Neuronal stem cell (in vitro differentiated cells): ENCODE measurements at regions not wholly inside any gene's neighbourhood (a gene's known extent, or its start where the extent isn't known, plus 50 kb on each side); places are given as distances from the start of the nearest gene placed in this dataset.

Experiments used
- DNase-seq: peaks from one replicate; pipeline ENCODE4 v3.0.0-alpha.2; 2013; ENCODE audit warnings: low spot score
- H2AFZ ChIP-seq: one replicate; pipeline ENCODE4 v1.6.1; 2013; ENCODE audit warnings: mild to moderate bottlenecking, low read length, inconsistent platforms
- H2AK5ac ChIP-seq: 2 replicates; pipeline ENCODE4 v1.6.1; 2013; ENCODE audit warnings: low read depth, mild to moderate bottlenecking, inconsistent platforms, low read length, moderate library complexity, mixed read lengths
- H2BK120ac ChIP-seq: 2 replicates; pipeline ENCODE4 v1.6.1; 2013; ENCODE audit warnings: low read depth, mild to moderate bottlenecking, inconsistent platforms, low read length, moderate library complexity, mixed read lengths
- H2BK12ac ChIP-seq: one replicate; pipeline ENCODE4 v1.6.1; 2013; ENCODE audit warnings: low read length, inconsistent platforms
- H2BK15ac ChIP-seq: 2 replicates; pipeline ENCODE4 v1.6.1; 2013; ENCODE audit warnings: mild to moderate bottlenecking, low read length, inconsistent platforms, mixed read lengths
- H2BK5ac ChIP-seq: one replicate; pipeline ENCODE4 v1.6.1; 2013; ENCODE audit warnings: inconsistent platforms, mild to moderate bottlenecking, low read length, moderate library complexity
- H3K14ac ChIP-seq: one replicate; pipeline ENCODE4 v1.6.1; 2013; ENCODE audit warnings: low read length, inconsistent platforms
- H3K18ac ChIP-seq: 2 replicates; pipeline ENCODE4 v1.6.1; 2013; ENCODE audit warnings: low read length, inconsistent platforms
- H3K23ac ChIP-seq: 2 replicates; pipeline ENCODE4 v1.6.1; 2013; ENCODE audit warnings: low read depth, mild to moderate bottlenecking, mixed read lengths, low read length, inconsistent platforms; ENCODE audit not compliant: poor library complexity
- H3K27ac ChIP-seq: replicated peaks from 3 replicates; pipeline ENCODE4 v1.5.1; 2013; ENCODE audit warnings: low read length, inconsistent platforms
- H3K27me3 ChIP-seq, 3 experiments: 2 replicates each; pipeline ENCODE4 v1.6.1; 2013; ENCODE audit warnings: low read length in 3 of 3, mild to moderate bottlenecking in 2 of 3, inconsistent platforms in 1 of 3, low read depth in 1 of 3, mixed read lengths in 1 of 3, moderate library complexity in 1 of 3; ENCODE audit not compliant: control insufficient read depth in 3 of 3, insufficient read depth in 3 of 3
- H3K36me3 ChIP-seq, 2 donors: replicated peaks in 1 of 2; 2 replicates each; pipeline ENCODE4 v1.6.1; 2013; ENCODE audit warnings: low read length in 2 of 2; ENCODE audit not compliant: control insufficient read depth in 2 of 2, insufficient read depth in 2 of 2
- H3K4ac ChIP-seq: 2 replicates; pipeline ENCODE4 v1.6.1; 2013; ENCODE audit warnings: inconsistent platforms, mild to moderate bottlenecking, low read length, moderate library complexity
- H3K4me1 ChIP-seq, 2 donors: 1 replicate in 1 of 2; 2 replicates in 1 of 2; pipeline ENCODE4 v1.6.1; 2013; ENCODE audit warnings: low read length in 2 of 2, low read depth in 1 of 2; ENCODE audit not compliant: control insufficient read depth in 2 of 2, insufficient read depth in 1 of 2
- H3K4me2 ChIP-seq: one replicate; pipeline ENCODE4 v1.6.1; 2013; ENCODE audit warnings: mild to moderate bottlenecking, low read length, inconsistent platforms; ENCODE audit not compliant: insufficient read depth, poor library complexity, severe bottlenecking
- H3K4me3 ChIP-seq, 2 donors: 2 replicates each; pipeline ENCODE4 v1.5.1; 2013; ENCODE audit warnings: low read length in 2 of 2, mild to moderate bottlenecking in 2 of 2, inconsistent platforms in 1 of 2, moderate library complexity in 1 of 2
- H3K79me1 ChIP-seq: one replicate; pipeline ENCODE4 v1.6.1; 2013; ENCODE audit warnings: low read depth, mild to moderate bottlenecking, inconsistent platforms, low read length, moderate library complexity
- H3K9ac ChIP-seq: one replicate; pipeline ENCODE4 v1.6.1; 2013; ENCODE audit warnings: mild to moderate bottlenecking, low read depth, low read length, inconsistent platforms; ENCODE audit not compliant: poor library complexity
- H3K9me3 ChIP-seq, 2 donors: replicated peaks in 1 of 2; 2 replicates each; pipeline versions ENCODE3 to v1.6.1; 2013; ENCODE audit warnings: low read length in 2 of 2, mild to moderate bottlenecking in 2 of 2, inconsistent platforms in 1 of 2, low read depth in 1 of 2, mixed read lengths in 1 of 2, moderate library complexity in 1 of 2; ENCODE audit not compliant: control insufficient read depth in 2 of 2, insufficient read depth in 1 of 2
- H4K8ac ChIP-seq: one replicate; pipeline ENCODE4 v1.6.1; 2013; ENCODE audit warnings: low read depth, mild to moderate bottlenecking, inconsistent platforms, low read length, moderate library complexity
- H4K91ac ChIP-seq: one replicate; pipeline ENCODE4 v1.6.1; 2013; ENCODE audit warnings: low read length, low read depth, mild to moderate bottlenecking, inconsistent platforms; ENCODE audit not compliant: poor library complexity
- WGBS, 2 donors: extraction: QIAGEN DNeasy Blood & Tissue Kit; methylation state at CpG; one replicate each; pipeline ENCODE4 v1.1.7; 2013; ENCODE audit warnings: missing lambda C conversion rate in 2 of 2, mixed read lengths in 1 of 2; ENCODE audit not compliant: insufficient read length in 2 of 2, insufficient replicate concordance in 1 of 2; ENCODE audit errors: extremely low coverage in 2 of 2; 5-methylcytosine and 5-hydroxymethylcytosine counted together

GRCh38 chr2:193668557-193669323 lies 1474.0 kb upstream of the TMEFF2 start:
- Histone ChIP-seq H2AFZ (no peak overlapping the region), H4K8ac (no peak overlapping the region), H3K36me3 (no peaks in the 10 kb centered on the region), H3K27me3 (no peaks in the 10 kb centered on the region), H3K4me3 (no peak overlapping the region), H2BK120ac (no peak overlapping the region), H3K27ac (no peak overlapping the region), H2AK5ac (no peak overlapping the region), H4K91ac (no peak overlapping the region), H3K79me1 (no peaks in the 10 kb centered on the region), H3K4me1 (no peaks in the 10 kb centered on the region), H2BK5ac (no peak overlapping the region), H3K18ac (no peak overlapping the region), H3K9ac (no peak overlapping the region), H2BK12ac (no peak overlapping the region), H3K23ac (no peak overlapping the region), H2BK15ac (no peak overlapping the region), H3K14ac (no peak overlapping the region), H3K9me3 (no peaks in the 10 kb centered on the region), H3K4me2 (no peak overlapping the region), H3K4ac (no peak overlapping the region)
- DNase-seq: no peak
- WGBS, 2 donors: no CpG with 5 or more reads among the region's 4 CpGs

DNA sequence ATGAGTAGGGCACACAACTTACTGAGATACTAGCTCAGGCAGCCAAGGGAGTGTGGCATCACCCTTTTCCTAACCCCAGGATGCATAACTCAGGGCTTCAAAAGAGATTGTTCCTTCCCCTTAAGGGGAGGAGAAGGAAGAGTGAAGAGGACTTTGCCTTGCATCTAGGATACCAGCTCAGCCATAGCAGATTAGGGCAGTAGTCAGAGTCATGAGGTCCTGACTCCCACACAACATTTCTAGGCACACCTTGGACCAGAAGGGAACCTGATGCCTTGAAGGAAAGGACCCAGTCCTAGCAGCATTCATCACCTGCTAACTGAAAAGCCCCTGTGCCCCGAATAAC lies 1433.2 kb upstream of the TMEFF2 start:
- H2BK12ac ChIP-seq: no peak overlapping the region
- H3K4ac ChIP-seq: no peak overlapping the region
- H2AFZ ChIP-seq: no peak overlapping the region
- H2BK120ac ChIP-seq: no peak overlapping the region
- no peak overlapping the region for H2BK15ac ChIP-seq
- no peaks in the 10 kb centered on the region for H3K36me3 ChIP-seq
- no peak overlapping the region for H3K27ac ChIP-seq
- no peak overlapping the region for H3K9ac ChIP-seq
- H3K18ac ChIP-seq: no peak overlapping the region
- no peaks in the 10 kb centered on the region for H3K4me1 ChIP-seq
- H2BK5ac ChIP-seq: no peak overlapping the region
- WGBS, 2 donors: no CpG with 5 or more reads among the region's 1 CpG
- H2AK5ac ChIP-seq: no peak overlapping the region
- H3K4me2 ChIP-seq: no peak overlapping the region
- no peak for DNase-seq
- H3K79me1 ChIP-seq: no peaks in the 10 kb centered on the region
- no peaks in the 10 kb centered on the region for H3K9me3 ChIP-seq
- H3K4me3 ChIP-seq: no peak overlapping the region
- no peak overlapping the region for H4K8ac ChIP-seq
- H3K14ac ChIP-seq: no peak overlapping the region
- H3K27me3 ChIP-seq: no peaks in the 10 kb centered on the region
- H3K23ac ChIP-seq: no peak overlapping the region
- H4K91ac ChIP-seq: no peak overlapping the region

DNA sequence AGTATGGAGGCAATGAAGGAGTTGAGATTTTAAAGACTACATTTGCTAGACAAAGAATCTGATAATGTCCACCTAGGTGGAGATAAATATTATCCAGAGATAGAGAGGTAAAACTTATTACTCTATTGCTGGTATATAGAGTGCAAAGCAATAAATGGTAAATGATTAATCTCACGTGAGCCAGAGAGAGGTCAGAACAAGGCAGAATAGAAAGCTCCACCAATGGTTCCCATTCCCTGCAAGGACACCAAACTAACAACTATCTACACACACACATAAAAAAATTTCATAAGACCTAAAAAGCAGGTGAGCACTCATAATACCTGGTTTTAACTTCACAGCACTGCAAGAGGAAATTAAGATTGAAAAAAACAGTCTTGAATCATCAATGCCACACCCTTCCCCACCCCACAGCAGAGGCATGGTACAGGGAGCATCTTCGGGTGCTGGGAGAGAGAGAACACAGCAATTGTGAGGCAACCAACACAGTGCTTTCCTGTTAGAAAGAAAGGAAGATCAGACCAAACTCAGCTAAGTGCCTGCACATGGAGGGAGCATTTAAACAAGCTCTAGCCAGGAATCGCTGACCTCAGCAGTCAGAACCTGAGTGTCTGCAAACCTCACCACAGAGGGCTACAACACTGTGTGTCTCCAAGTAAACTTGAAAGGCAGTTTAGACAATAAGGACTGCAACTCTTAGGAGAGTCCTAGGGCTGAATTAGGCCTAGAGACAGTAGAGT lies 1432.6 kb upstream of the TMEFF2 start:
- Histone ChIP-seq H3K27me3 (no peaks in the 10 kb centered on the region), H3K23ac (no peak overlapping the region), H2BK12ac (no peak overlapping the region), H3K14ac (no peak overlapping the region), H3K27ac (no peak overlapping the region), H2AK5ac (no peak overlapping the region), H3K79me1 (no peaks in the 10 kb centered on the region), H3K4me3 (no peak overlapping the region), H2BK120ac (no peak overlapping the region), H2AFZ (no peak overlapping the region), H4K8ac (no peak overlapping the region), H3K4ac (no peak overlapping the region), H3K4me1 (no peaks in the 10 kb centered on the region), H4K91ac (no peak overlapping the region), H2BK15ac (no peak overlapping the region), H3K4me2 (no peak overlapping the region), H3K18ac (no peak overlapping the region), H3K9me3 (no peaks in the 10 kb centered on the region), H3K36me3 (no peaks in the 10 kb centered on the region), H3K9ac (no peak overlapping the region), H2BK5ac (no peak overlapping the region)
- no peak for DNase-seq
- WGBS, 2 donors: no CpG with 5 or more reads among the region's 3 CpGs

GRCh38 chr2:193608451-193608850 lies 1413.7 kb upstream of the TMEFF2 start:
- H2AK5ac ChIP-seq: no peak overlapping the region
- no peaks in the 10 kb centered on the region for H3K9me3 ChIP-seq
- H2AFZ ChIP-seq: no peak overlapping the region
- H4K8ac ChIP-seq: no peak overlapping the region
- H4K91ac ChIP-seq: no peak overlapping the region
- H2BK5ac ChIP-seq: no peak overlapping the region
- no peak overlapping the region for H3K14ac ChIP-seq
- no peak overlapping the region for H3K27ac ChIP-seq
- H3K36me3 ChIP-seq: no peaks in the 10 kb centered on the region
- no peak overlapping the region for H2BK120ac ChIP-seq
- H3K79me1 ChIP-seq: no peaks in the 10 kb centered on the region
- DNase-seq: no peak
- H2BK15ac ChIP-seq: no peak overlapping the region
- H3K18ac ChIP-seq: no peak overlapping the region
- no peaks in the 10 kb centered on the region for H3K27me3 ChIP-seq
- no peak overlapping the region for H3K4ac ChIP-seq
- H3K4me2 ChIP-seq: no peak overlapping the region
- no peak overlapping the region for H3K9ac ChIP-seq
- H3K4me3 ChIP-seq: no peak overlapping the region
- H3K23ac ChIP-seq: no peak overlapping the region
- H3K4me1 ChIP-seq: no peaks in the 10 kb centered on the region
- no peak overlapping the region for H2BK12ac ChIP-seq
